ENCODE measurements at regions not wholly inside any gene's neighbourhood (a gene's known extent, or its start where the extent isn't known, plus 50 kb on each side); places are given as distances from the start of the nearest gene placed in this dataset.

DNA sequence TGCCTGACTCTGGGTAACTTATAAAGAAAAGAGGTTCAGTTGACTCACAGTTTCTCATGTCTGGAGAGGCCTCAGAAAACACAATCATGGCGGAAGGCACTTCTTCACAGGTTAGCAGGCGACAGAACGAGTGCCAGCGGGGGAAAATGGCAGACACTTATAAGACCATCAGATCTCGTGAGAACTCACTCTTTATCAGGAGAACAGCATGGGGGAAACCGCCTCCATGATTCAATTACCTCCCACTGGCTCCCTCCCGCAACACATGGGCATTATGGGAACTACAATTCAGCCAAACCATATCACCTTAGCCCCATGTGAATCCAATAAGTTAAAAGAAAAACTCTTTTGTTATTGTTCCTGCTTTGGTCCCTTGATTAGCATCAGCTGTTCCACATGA, 725.2 kb downstream of the LRRIQ3 start:
- TF ChIP-seq ZNF8 (CRISPR knock-in tag; IDR thresholded peaks at IDR 0.05) (no peak), ZFP3 (CRISPR knock-in tag; IDR thresholded peaks at IDR 0.05) (no peak), ISL1 (CRISPR knock-in tag; IDR thresholded peaks at IDR 0.05) (no peak), CSDC2 (CRISPR knock-in tag; IDR thresholded peaks at IDR 0.05) (no peak), ZNF565 (CRISPR knock-in tag; conservative IDR thresholded peaks at IDR 0.05; ENCODE audit: low read depth) (no peak), RARB (CRISPR knock-in tag; IDR thresholded peaks at IDR 0.05) (no peak)
- TF ChIP-seq, protein P1, sequence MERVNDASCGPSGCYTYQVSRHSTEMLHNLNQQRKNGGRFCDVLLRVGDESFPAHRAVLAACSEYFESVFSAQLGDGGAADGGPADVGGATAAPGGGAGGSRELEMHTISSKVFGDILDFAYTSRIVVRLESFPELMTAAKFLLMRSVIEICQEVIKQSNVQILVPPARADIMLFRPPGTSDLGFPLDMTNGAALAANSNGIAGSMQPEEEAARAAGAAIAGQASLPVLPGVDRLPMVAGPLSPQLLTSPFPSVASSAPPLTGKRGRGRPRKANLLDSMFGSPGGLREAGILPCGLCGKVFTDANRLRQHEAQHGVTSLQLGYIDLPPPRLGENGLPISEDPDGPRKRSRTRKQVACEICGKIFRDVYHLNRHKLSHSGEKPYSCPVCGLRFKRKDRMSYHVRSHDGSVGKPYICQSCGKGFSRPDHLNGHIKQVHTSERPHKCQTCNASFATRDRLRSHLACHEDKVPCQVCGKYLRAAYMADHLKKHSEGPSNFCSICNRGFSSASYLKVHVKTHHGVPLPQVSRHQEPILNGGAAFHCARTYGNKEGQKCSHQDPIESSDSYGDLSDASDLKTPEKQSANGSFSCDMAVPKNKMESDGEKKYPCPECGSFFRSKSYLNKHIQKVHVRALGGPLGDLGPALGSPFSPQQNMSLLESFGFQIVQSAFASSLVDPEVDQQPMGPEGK (CRISPR knock-in tag; IDR thresholded peaks at IDR 0.05; ENCODE audit: borderline replicate concordance): no peak
- TF ChIP-seq, protein P2, sequence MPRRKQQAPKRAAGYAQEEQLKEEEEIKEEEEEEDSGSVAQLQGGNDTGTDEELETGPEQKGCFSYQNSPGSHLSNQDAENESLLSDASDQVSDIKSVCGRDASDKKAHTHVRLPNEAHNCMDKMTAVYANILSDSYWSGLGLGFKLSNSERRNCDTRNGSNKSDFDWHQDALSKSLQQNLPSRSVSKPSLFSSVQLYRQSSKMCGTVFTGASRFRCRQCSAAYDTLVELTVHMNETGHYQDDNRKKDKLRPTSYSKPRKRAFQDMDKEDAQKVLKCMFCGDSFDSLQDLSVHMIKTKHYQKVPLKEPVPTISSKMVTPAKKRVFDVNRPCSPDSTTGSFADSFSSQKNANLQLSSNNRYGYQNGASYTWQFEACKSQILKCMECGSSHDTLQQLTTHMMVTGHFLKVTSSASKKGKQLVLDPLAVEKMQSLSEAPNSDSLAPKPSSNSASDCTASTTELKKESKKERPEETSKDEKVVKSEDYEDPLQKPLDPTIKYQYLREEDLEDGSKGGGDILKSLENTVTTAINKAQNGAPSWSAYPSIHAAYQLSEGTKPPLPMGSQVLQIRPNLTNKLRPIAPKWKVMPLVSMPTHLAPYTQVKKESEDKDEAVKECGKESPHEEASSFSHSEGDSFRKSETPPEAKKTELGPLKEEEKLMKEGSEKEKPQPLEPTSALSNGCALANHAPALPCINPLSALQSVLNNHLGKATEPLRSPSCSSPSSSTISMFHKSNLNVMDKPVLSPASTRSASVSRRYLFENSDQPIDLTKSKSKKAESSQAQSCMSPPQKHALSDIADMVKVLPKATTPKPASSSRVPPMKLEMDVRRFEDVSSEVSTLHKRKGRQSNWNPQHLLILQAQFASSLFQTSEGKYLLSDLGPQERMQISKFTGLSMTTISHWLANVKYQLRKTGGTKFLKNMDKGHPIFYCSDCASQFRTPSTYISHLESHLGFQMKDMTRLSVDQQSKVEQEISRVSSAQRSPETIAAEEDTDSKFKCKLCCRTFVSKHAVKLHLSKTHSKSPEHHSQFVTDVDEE (CRISPR knock-in tag; IDR thresholded peaks at IDR 0.05): no peak
- TF ChIP-seq, protein P3, sequence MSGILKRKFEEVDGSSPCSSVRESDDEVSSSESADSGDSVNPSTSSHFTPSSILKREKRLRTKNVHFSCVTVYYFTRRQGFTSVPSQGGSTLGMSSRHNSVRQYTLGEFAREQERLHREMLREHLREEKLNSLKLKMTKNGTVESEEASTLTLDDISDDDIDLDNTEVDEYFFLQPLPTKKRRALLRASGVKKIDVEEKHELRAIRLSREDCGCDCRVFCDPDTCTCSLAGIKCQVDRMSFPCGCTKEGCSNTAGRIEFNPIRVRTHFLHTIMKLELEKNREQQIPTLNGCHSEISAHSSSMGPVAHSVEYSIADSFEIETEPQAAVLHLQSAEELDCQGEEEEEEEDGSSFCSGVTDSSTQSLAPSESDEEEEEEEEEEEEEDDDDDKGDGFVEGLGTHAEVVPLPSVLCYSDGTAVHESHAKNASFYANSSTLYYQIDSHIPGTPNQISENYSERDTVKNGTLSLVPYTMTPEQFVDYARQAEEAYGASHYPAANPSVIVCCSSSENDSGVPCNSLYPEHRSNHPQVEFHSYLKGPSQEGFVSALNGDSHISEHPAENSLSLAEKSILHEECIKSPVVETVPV (CRISPR knock-in tag; IDR thresholded peaks at IDR 0.05): no peak
- TF ChIP-seq, protein P4, sequence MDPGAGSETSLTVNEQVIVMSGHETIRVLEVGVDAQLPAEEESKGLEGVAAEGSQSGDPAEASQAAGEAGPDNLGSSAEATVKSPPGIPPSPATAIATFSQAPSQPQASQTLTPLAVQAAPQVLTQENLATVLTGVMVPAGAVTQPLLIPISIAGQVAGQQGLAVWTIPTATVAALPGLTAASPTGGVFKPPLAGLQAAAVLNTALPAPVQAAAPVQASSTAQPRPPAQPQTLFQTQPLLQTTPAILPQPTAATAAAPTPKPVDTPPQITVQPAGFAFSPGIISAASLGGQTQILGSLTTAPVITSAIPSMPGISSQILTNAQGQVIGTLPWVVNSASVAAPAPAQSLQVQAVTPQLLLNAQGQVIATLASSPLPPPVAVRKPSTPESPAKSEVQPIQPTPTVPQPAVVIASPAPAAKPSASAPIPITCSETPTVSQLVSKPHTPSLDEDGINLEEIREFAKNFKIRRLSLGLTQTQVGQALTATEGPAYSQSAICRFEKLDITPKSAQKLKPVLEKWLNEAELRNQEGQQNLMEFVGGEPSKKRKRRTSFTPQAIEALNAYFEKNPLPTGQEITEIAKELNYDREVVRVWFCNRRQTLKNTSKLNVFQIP (CRISPR knock-in tag; IDR thresholded peaks at IDR 0.05; ENCODE audit: borderline replicate concordance, low read depth): no peak
- TF ChIP-seq, protein P5, sequence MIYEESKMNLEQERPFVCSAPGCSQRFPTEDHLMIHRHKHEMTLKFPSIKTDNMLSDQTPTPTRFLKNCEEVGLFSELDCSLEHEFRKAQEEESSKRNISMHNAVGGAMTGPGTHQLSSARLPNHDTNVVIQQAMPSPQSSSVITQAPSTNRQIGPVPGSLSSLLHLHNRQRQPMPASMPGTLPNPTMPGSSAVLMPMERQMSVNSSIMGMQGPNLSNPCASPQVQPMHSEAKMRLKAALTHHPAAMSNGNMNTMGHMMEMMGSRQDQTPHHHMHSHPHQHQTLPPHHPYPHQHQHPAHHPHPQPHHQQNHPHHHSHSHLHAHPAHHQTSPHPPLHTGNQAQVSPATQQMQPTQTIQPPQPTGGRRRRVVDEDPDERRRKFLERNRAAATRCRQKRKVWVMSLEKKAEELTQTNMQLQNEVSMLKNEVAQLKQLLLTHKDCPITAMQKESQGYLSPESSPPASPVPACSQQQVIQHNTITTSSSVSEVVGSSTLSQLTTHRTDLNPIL (CRISPR knock-in tag; IDR thresholded peaks at IDR 0.05; ENCODE audit: low read depth): no peak
